OCI-LY3 (cell line): ENCODE measurements at regions not wholly inside any gene's neighbourhood (a gene's known extent, or its start where the extent isn't known, plus 50 kb on each side); places are given as distances from the start of the nearest gene placed in this dataset.

Source experiments
- H2AFZ ChIP-seq: fragments of 200-600, 300-600 bp; shearing (Covaris generic); 2 replicates; pipeline ENCODE4 v1.6.0; 2014; ENCODE audit warnings: antibody characterized with exemption, low read depth, low read length
- H3K27ac ChIP-seq: fragments of 200-600, 300-600 bp; sonication (generic); 2 replicates; pipeline ENCODE4 v1.5.1; 2014; ENCODE audit warnings: mild to moderate bottlenecking, low read length, moderate library complexity, mixed read lengths
- H3K27me3 ChIP-seq: fragments of 200-600, 300-600 bp; sonication (generic); 2 replicates; pipeline ENCODE4 v1.6.1; 2014; ENCODE audit warnings: low read depth, low read length, mixed read lengths
- H3K36me3 ChIP-seq: fragments of 200-600, 300-600 bp; sonication (generic); replicated peaks from 2 replicates; pipeline ENCODE3; 2014; ENCODE audit warnings: low read depth, low read length, mixed read lengths
- H3K4me1 ChIP-seq: fragments of 300-600, 200-600 bp; sonication (generic); 2 replicates; pipeline ENCODE4 v1.6.1; 2014; ENCODE audit warnings: low read length, mixed read lengths
- H3K4me2 ChIP-seq: fragments of 200-600, 300-600 bp; sonication (generic); 2 replicates; pipeline ENCODE4 v1.6.1; 2014; ENCODE audit warnings: low read length, mixed read lengths
- H3K4me3 ChIP-seq: fragments of 300-600, 200-600 bp; sonication (generic); 2 replicates; pipeline ENCODE4 v1.5.1; 2014; ENCODE audit warnings: antibody characterized with exemption, mild to moderate bottlenecking, low read length, moderate library complexity
- H3K79me2 ChIP-seq: fragments of 300-600, 200-600 bp; shearing (Covaris generic); 2 replicates; pipeline ENCODE4 v1.6.1; 2014; ENCODE audit warnings: mild to moderate bottlenecking, low read length, mixed read lengths
- H3K9ac ChIP-seq: fragments of 300-600, 200-600 bp; shearing (Covaris generic); 2 replicates; pipeline ENCODE4 v1.6.0; 2014; ENCODE audit warnings: mild to moderate bottlenecking, low read length, moderate library complexity
- H3K9me3 ChIP-seq: fragments of 200-600, 300-600 bp; shearing (Covaris generic); 2 replicates; pipeline ENCODE4 v1.6.1; 2014; ENCODE audit warnings: low read length, mixed read lengths; ENCODE audit not compliant: insufficient read depth
- H4K20me1 ChIP-seq: fragments of 200-600, 300-600 bp; sonication (generic); 2 replicates; pipeline ENCODE4 v1.6.1; 2016; ENCODE audit warnings: low read length, mixed read lengths; ENCODE audit not compliant: insufficient read depth
- EZH2phosphoT487 ChIP-seq: fragments of 200-600 bp; shearing (Covaris generic); IDR thresholded peaks from 2 replicates; pipeline ENCODE4 v1.6.1; 2018; ENCODE audit warnings: antibody characterized with exemption, mixed run types, low read depth
- TF ChIP-seq, protein P1 (sequence below): fragments of 200-600, 300-600 bp; sonication (generic); IDR thresholded peaks from 2 replicates; pipeline ENCODE4 v1.5.1; 2014; ENCODE audit warnings: antibody characterized with exemption, low read length, low read depth

DNA sequence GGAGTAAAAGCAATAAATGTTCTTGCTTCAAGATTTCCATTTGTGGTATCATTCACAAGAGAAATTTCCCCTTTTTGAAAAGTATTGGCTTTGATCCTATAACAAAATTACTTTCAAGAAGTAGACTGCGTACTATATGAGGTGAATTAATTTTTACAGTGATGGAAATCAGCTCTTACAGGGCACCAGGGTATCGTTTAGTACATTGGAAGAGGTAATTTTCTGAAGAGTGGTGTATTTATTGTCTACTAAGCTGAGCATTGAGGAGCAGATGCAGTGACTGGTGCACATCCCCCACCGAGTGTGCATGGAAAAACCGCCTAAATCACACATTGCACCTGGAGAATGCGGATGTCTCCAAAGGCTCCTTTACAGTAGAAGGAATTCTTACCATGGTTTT is 209.5 kb downstream of the SAMD5 start:
- Histone ChIP-seq H3K4me2 (no peak overlapping the region), H3K27me3 (no peaks in the 10 kb centered on the region), H3K9me3 (no peaks in the 10 kb centered on the region), H3K36me3 (no peaks in the 10 kb centered on the region), H3K4me3 (no peak overlapping the region), H3K79me2 (no peaks in the 10 kb centered on the region), H2AFZ (no peak overlapping the region), H3K27ac (no peak overlapping the region), H4K20me1 (no peaks in the 10 kb centered on the region), H3K9ac (no peak overlapping the region), H3K4me1 (no peaks in the 10 kb centered on the region)
- TF ChIP-seq EZH2phosphoT487: no peak
- TF ChIP-seq, protein P1, sequence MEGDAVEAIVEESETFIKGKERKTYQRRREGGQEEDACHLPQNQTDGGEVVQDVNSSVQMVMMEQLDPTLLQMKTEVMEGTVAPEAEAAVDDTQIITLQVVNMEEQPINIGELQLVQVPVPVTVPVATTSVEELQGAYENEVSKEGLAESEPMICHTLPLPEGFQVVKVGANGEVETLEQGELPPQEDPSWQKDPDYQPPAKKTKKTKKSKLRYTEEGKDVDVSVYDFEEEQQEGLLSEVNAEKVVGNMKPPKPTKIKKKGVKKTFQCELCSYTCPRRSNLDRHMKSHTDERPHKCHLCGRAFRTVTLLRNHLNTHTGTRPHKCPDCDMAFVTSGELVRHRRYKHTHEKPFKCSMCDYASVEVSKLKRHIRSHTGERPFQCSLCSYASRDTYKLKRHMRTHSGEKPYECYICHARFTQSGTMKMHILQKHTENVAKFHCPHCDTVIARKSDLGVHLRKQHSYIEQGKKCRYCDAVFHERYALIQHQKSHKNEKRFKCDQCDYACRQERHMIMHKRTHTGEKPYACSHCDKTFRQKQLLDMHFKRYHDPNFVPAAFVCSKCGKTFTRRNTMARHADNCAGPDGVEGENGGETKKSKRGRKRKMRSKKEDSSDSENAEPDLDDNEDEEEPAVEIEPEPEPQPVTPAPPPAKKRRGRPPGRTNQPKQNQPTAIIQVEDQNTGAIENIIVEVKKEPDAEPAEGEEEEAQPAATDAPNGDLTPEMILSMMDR: no peak

DNA sequence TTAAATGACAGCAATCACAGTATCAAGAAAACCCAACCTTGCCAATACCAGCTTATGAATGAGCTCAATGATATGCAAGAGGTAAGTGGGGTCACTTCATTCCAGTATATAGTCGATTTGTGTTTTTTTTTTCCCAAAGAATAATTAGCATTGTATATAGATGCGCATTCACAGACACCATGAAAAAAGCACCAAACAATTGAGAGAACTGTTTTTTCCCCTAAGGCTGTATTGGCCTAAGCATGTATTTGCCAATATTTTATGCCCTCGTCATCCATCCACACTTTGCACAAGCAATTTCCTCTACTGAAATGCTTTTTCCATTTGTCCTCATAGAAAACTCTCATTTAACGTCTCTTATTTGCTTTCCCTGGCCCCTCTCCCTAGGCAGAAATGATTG is 213.7 kb downstream of the SAMD5 start:
- Histone ChIP-seq H3K9me3 (no peaks in the 10 kb centered on the region), H3K9ac (no peak overlapping the region), H3K27ac (no peak overlapping the region), H4K20me1 (no peaks in the 10 kb centered on the region), H3K79me2 (no peaks in the 10 kb centered on the region), H3K4me1 (no peaks in the 10 kb centered on the region), H2AFZ (no peak overlapping the region), H3K27me3 (no peaks in the 10 kb centered on the region), H3K4me2 (no peak overlapping the region), H3K36me3 (no peaks in the 10 kb centered on the region), H3K4me3 (no peak overlapping the region)
- TF ChIP-seq, protein P1: no peak
- TF ChIP-seq EZH2phosphoT487: no peak

DNA sequence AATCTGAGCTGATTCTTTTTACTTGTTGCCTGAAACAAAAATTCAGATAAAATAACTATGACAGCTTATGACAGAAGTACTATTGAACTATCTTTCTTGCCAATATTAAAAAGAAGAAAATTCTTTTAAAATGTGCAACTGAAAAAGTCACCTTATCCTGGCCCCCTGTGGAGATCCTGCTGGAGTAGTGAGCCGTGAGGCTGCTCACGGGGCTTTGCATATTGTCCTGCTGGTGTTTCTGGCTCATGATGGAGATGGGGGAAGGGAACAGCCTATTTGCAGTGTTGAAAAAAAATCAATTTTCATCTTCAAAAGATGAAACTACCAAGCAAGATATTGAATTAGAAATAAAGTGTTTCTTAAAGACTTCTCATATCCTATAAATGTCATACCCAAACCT is 216.0 kb downstream of the SAMD5 start:
- Histone ChIP-seq H3K36me3 (no peaks in the 10 kb centered on the region), H3K9ac (no peak overlapping the region), H3K79me2 (no peaks in the 10 kb centered on the region), H3K4me2 (no peak overlapping the region), H3K27ac (no peak overlapping the region), H3K4me3 (no peak overlapping the region), H4K20me1 (no peaks in the 10 kb centered on the region), H3K4me1 (no peaks in the 10 kb centered on the region), H2AFZ (no peak overlapping the region), H3K27me3 (no peaks in the 10 kb centered on the region), H3K9me3 (no peaks in the 10 kb centered on the region)
- TF ChIP-seq, protein P1: no peak
- no peak for TF ChIP-seq EZH2phosphoT487

DNA sequence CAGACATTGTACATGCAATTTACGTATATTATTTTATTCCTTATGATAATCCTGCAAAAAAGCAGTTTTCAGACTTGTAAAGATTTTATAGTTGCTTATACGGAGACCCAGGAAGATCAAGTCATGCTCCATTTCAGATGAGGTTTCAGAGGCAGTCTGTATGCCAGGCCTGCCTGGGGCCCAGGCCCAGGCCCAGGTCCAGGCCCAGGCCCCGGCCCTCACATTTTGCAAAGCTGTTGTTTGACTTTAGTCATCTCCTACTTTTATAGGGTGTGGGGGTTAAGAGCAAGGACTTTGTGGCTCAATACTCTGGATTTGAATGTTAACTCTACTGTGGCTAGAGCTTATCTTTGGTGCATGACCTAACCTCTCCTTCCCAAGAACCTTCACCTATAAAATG is 217.9 kb downstream of the SAMD5 start:
- H3K4me1 ChIP-seq: no peaks in the 10 kb centered on the region
- TF ChIP-seq, protein P1: no peak
- TF ChIP-seq EZH2phosphoT487: no peak
- no peaks in the 10 kb centered on the region for H3K36me3 ChIP-seq
- no peaks in the 10 kb centered on the region for H3K27me3 ChIP-seq
- H3K27ac ChIP-seq: no peak overlapping the region
- H3K79me2 ChIP-seq: no peaks in the 10 kb centered on the region
- no peaks in the 10 kb centered on the region for H4K20me1 ChIP-seq
- no peak overlapping the region for H3K4me3 ChIP-seq
- no peaks in the 10 kb centered on the region for H3K9me3 ChIP-seq
- no peak overlapping the region for H3K4me2 ChIP-seq
- no peak overlapping the region for H2AFZ ChIP-seq
- H3K9ac ChIP-seq: no peak overlapping the region
